ENCODE measurements at regions not wholly inside any gene's neighbourhood (a gene's known extent, or its start where the extent isn't known, plus 50 kb on each side); places are given as distances from the start of the nearest gene placed in this dataset.

- no peak for TF ChIP-seq ZNF560 (tag by site-specific recombination; IDR thresholded peaks at IDR 0.05; ENCODE audit: borderline replicate concordance)
- TF ChIP-seq MZF1 (tag by site-specific recombination; IDR thresholded peaks at IDR 0.05; ENCODE audit: borderline replicate concordance): no peak
- TF ChIP-seq ATF2 (tag by site-specific recombination; IDR thresholded peaks at IDR 0.05; ENCODE audit: low read depth): no peak
- no peak for TF ChIP-seq CTCF (tag by site-specific recombination; IDR thresholded peaks at IDR 0.05)
- no peak for TF ChIP-seq ZNF701 (tag by site-specific recombination; IDR thresholded peaks at IDR 0.05)
- TF ChIP-seq SP2 (tag by site-specific recombination; IDR thresholded peaks at IDR 0.05): no peak
These were observed 315.3 kb downstream of the EFNB2 start for GRCh38 chr13:106220211-106220610.
